Right lobe of liver (tissue), 4 donors: ENCODE measurements at regions not wholly inside any gene's neighbourhood (a gene's known extent, or its start where the extent isn't known, plus 50 kb on each side); places are given as distances from the start of the nearest gene placed in this dataset.

Source experiments
- POLR2A ChIP-seq: fragments of 450-650 bp; IDR thresholded peaks from one replicate; pipeline ENCODE4 v1.6.1; 2017; ENCODE audit warnings: antibody characterized with exemption, mild to moderate bottlenecking
- TF ChIP-seq, protein P1 (sequence below), 4 donors: fragments of 200-600 bp in 3 of 4; fragments of 450-650 bp in 1 of 4; IDR thresholded peaks; one replicate each; pipeline versions ENCODE4 v1.5.1 to v1.8.0; 2016 to 2022; ENCODE audit warnings: antibody characterized with exemption in 4 of 4, mild to moderate bottlenecking in 2 of 4
- donor health status: DM: no; HTN: no; CAD: no.
- donor health status: DM: no; HTN: no; CAD: no.
- donor health status: DM: no; HTN: yes; CAD: no.

DNA sequence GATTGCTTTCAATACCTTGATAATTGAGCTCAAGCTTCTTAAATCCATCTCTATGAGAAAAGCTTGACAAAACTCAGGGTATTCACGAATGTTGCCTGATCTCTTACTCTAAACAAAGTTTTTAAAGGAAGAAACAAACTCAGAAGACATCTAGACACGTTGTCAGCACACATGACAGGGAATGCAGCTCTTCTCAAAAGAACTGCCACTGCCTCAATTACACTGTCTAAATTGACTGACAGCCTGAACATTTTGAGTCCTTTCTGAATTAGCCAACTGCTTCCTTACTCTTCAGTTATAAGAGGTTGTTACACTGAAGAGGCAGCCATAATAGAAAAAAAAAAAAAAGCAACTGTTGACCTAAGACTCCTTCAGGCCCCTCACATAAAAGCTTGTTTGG lies 1646.7 kb upstream of the B3GALT2 start:
- TF ChIP-seq, protein P1, sequence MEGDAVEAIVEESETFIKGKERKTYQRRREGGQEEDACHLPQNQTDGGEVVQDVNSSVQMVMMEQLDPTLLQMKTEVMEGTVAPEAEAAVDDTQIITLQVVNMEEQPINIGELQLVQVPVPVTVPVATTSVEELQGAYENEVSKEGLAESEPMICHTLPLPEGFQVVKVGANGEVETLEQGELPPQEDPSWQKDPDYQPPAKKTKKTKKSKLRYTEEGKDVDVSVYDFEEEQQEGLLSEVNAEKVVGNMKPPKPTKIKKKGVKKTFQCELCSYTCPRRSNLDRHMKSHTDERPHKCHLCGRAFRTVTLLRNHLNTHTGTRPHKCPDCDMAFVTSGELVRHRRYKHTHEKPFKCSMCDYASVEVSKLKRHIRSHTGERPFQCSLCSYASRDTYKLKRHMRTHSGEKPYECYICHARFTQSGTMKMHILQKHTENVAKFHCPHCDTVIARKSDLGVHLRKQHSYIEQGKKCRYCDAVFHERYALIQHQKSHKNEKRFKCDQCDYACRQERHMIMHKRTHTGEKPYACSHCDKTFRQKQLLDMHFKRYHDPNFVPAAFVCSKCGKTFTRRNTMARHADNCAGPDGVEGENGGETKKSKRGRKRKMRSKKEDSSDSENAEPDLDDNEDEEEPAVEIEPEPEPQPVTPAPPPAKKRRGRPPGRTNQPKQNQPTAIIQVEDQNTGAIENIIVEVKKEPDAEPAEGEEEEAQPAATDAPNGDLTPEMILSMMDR (IDR thresholded peaks at IDR 0.05): no peak
- TF ChIP-seq POLR2A: no peak
